ENCODE measurements at regions not wholly inside any gene's neighbourhood (a gene's known extent, or its start where the extent isn't known, plus 50 kb on each side); places are given as distances from the start of the nearest gene placed in this dataset.

- Histone ChIP-seq H3K79me2 (ENCODE audit: low read depth) (no peaks in the 10 kb centered on the region), H3K27me3 (ENCODE audit: insufficient read depth, low read depth) (no peaks in the 10 kb centered on the region), H3K4me1 (replicated peaks; ENCODE audit: insufficient read depth) (no peaks in the 10 kb centered on the region), H3K27ac (no peak overlapping the region), H3K4me3 (no peak overlapping the region), H3K9me2 (ENCODE audit: insufficient read depth) (no peaks in the 10 kb centered on the region), H3K36me3 (ENCODE audit: low read depth) (no peaks in the 10 kb centered on the region), H2AFZ (no peak overlapping the region), H3K4me2 (no peak overlapping the region), H3K9me3 (ENCODE audit: insufficient read depth, low read depth) (no peaks in the 10 kb centered on the region; the same call in none of the 2 replicates), H4K20me1 (ENCODE audit: insufficient read depth) (no peaks in the 10 kb centered on the region), H3F3A (ENCODE audit: insufficient read depth, low read depth) (no peaks in the 10 kb centered on the region)
- BruUV-seq (replicated peaks): no TSS peak
- CTCF ChIA-PET: no interaction called here
- TF ChIP-seq CTCF (conservative IDR thresholded peaks at IDR 0.05) (no peak), EZH2 (IDR thresholded peaks at IDR 0.05; ENCODE audit: low read depth) (no peak)
- intact Hi-C loops (cut with micrococcal nuclease; ENCODE audit: unreplicated experiment): no loop called here
- POLR2A ChIA-PET (ENCODE audit: unreplicated experiment): interaction anchor here (0.6 kb wide), 1 partner anchor 16 kb away, joined by 3 read pairs; no protein-coding TSS in a partner anchor
- DNase-seq: no peak
Measured at GRCh38 chr12:59904874-59905521, 309.2 kb downstream of the SLC16A7 start.

GRCh38 chr12:59911516-59911915 is 315.7 kb downstream of the SLC16A7 start:
- Histone ChIP-seq H2AFZ (peak overlapping the region; percentile 41; the same call in 1 of the 2 replicates), H4K20me1 (ENCODE audit: insufficient read depth) (no peaks in the 10 kb centered on the region), H3K36me3 (ENCODE audit: low read depth) (no peaks in the 10 kb centered on the region), H3K79me2 (ENCODE audit: low read depth) (no peaks in the 10 kb centered on the region), H3K4me3 (no peak overlapping the region), H3K27me3 (ENCODE audit: insufficient read depth, low read depth) (no peaks in the 10 kb centered on the region), H3K27ac (0 out of 2 replicates have a peak overlapping the region, but pooled peaks have one; percentile 20), H3K9me2 (ENCODE audit: insufficient read depth) (no peaks in the 10 kb centered on the region), H3K9me3 (ENCODE audit: insufficient read depth, low read depth) (no peaks in the 10 kb centered on the region), H3K4me1 (replicated peaks; ENCODE audit: insufficient read depth) (peaks cover 10% of the 10 kb centered on the region), H3K4me2 (peak overlapping the region; percentile 43; the same call in 1 of the 2 replicates), H3F3A (ENCODE audit: insufficient read depth, low read depth) (no peaks in the 10 kb centered on the region)
- TF ChIP-seq EZH2 (IDR thresholded peaks at IDR 0.05; ENCODE audit: low read depth): no peak
- TF ChIP-seq CTCF (conservative IDR thresholded peaks at IDR 0.05): no peak
- ChIA-PET POLR2A (ENCODE audit: unreplicated experiment) (no interaction called here), CTCF (interaction anchor here (0.5 kb wide), 1 partner anchor 15 kb away, joined by 4 read pairs; no protein-coding TSS in a partner anchor)
- DNase-seq: peak in 1 of 2 experiments; percentile 75
- no TSS peak for BruUV-seq (replicated peaks)
- intact Hi-C loops (cut with micrococcal nuclease; ENCODE audit: unreplicated experiment): no loop called here

GRCh38 chr12:59916988-59917387 is 321.2 kb downstream of the SLC16A7 start:
- TF ChIP-seq EZH2 (IDR thresholded peaks at IDR 0.05; ENCODE audit: low read depth): no peak
- TF ChIP-seq CTCF (conservative IDR thresholded peaks at IDR 0.05): no peak
- DNase-seq: no peak
- no peaks in the 10 kb centered on the region for H4K20me1 ChIP-seq (ENCODE audit: insufficient read depth)
- H2AFZ ChIP-seq: no peak overlapping the region
- ChIA-PET POLR2A (ENCODE audit: unreplicated experiment) (no interaction called here), CTCF (no interaction called here)
- no peaks in the 10 kb centered on the region for H3F3A ChIP-seq (ENCODE audit: insufficient read depth, low read depth)
- no peaks in the 10 kb centered on the region for H3K4me1 ChIP-seq (replicated peaks; ENCODE audit: insufficient read depth)
- no peak overlapping the region for H3K4me3 ChIP-seq
- no peaks in the 10 kb centered on the region for H3K9me2 ChIP-seq (ENCODE audit: insufficient read depth)
- no peaks in the 10 kb centered on the region for H3K9me3 ChIP-seq (ENCODE audit: insufficient read depth, low read depth)
- H3K27ac ChIP-seq: no peak overlapping the region
- intact Hi-C loops (cut with micrococcal nuclease; ENCODE audit: unreplicated experiment): no loop called here
- no peaks in the 10 kb centered on the region for H3K79me2 ChIP-seq (ENCODE audit: low read depth)
- no peaks in the 10 kb centered on the region for H3K27me3 ChIP-seq (ENCODE audit: insufficient read depth, low read depth)
- H3K4me2 ChIP-seq: no peak overlapping the region
- no TSS peak for BruUV-seq (replicated peaks)
- no peaks in the 10 kb centered on the region for H3K36me3 ChIP-seq (ENCODE audit: low read depth)
